WTC11 (cell line): ENCODE measurements at regions not wholly inside any gene's neighbourhood (a gene's known extent, or its start where the extent isn't known, plus 50 kb on each side); places are given as distances from the start of the nearest gene placed in this dataset.

Source experiments
- ATAC-seq: fragments of 200-7000 bp; cut with Tn5 transposase; 2 replicates; pipeline ENCODE4 v1.10.0; 2021; ENCODE audit warnings: mild to moderate bottlenecking, moderate library complexity
- CTCF ChIA-PET: fragments of 300-600 bp; sonication (Branson Sonifier 250); formaldehyde crosslinking; loops from one replicate; lab custom pipeline; 2021; ENCODE audit warnings: antibody characterized with exemption; lab: Charles Lee
- POLR2A ChIA-PET: fragments of 350-600 bp; sonication (Branson Sonifier 250); formaldehyde crosslinking; loops from one replicate; lab custom pipeline; 2021; ENCODE audit warnings: antibody characterized with exemption; lab: Charles Lee
- DNase-seq: peaks from one replicate; pipeline ENCODE4 v3.0.0; 2021; ENCODE audit warnings: low spot score
- H3K27ac Mint-ChIP-seq: 2 replicates; pipeline ENCODE4 v1.8.0; 2021; ENCODE audit warnings: mixed read lengths
- H3K27me3 Mint-ChIP-seq: 2 replicates; pipeline ENCODE4 v1.8.0; 2021; ENCODE audit warnings: low read depth, mild to moderate bottlenecking, moderate library complexity, mixed read lengths
- H3K36me3 Mint-ChIP-seq: 2 replicates; pipeline ENCODE4 v1.8.0; 2021; ENCODE audit warnings: mixed read lengths
- H3K4me1 Mint-ChIP-seq: 2 replicates; pipeline ENCODE4 v1.8.0; 2022; ENCODE audit warnings: mixed read lengths
- H3K4me3 Mint-ChIP-seq: 2 replicates; pipeline ENCODE4 v1.8.0; 2021; ENCODE audit warnings: mild to moderate bottlenecking, moderate library complexity, mixed read lengths
- H3K9me3 Mint-ChIP-seq: 2 replicates; pipeline ENCODE4 v1.8.0; 2021; ENCODE audit warnings: mixed read lengths
- CBFB ChIP-seq: sonication (generic); formaldehyde crosslinking; IDR thresholded peaks from 2 replicates; pipeline ENCODE4 v1.8.1; 2022; ENCODE audit warnings: mild to moderate bottlenecking, low read depth, missing genetic modification reagents
- CREM ChIP-seq: sonication (generic); formaldehyde crosslinking; IDR thresholded peaks from 2 replicates; pipeline ENCODE4 v1.8.1; 2022; ENCODE audit warnings: mild to moderate bottlenecking, missing genetic modification reagents, moderate library complexity
- ELF4 ChIP-seq: sonication (generic); formaldehyde crosslinking; IDR thresholded peaks from 2 replicates; pipeline ENCODE4 v1.8.1; 2022; ENCODE audit warnings: low read depth, mild to moderate bottlenecking, moderate library complexity, missing genetic modification reagents
- EMX1 ChIP-seq: fragments of 250-450 bp; sonication (Bioruptor Pico); IDR thresholded peaks from 2 replicates; pipeline ENCODE4 v1.8.0; 2021; ENCODE audit warnings: mild to moderate bottlenecking
- ESRRA ChIP-seq: sonication (generic); formaldehyde crosslinking; IDR thresholded peaks from 2 replicates; pipeline ENCODE4 v1.8.1; 2022; ENCODE audit warnings: mild to moderate bottlenecking, missing genetic modification reagents, borderline replicate concordance
- FOXJ3 ChIP-seq: sonication (generic); formaldehyde crosslinking; IDR thresholded peaks from 2 replicates; pipeline ENCODE4 v1.9.0; 2021; ENCODE audit warnings: missing genetic modification reagents, mild to moderate bottlenecking, borderline replicate concordance
- IRF2 ChIP-seq: sonication (generic); formaldehyde crosslinking; IDR thresholded peaks from 2 replicates; pipeline ENCODE4 v1.8.0; 2022; ENCODE audit warnings: low read depth, missing genetic modification reagents, borderline replicate concordance
- MAX ChIP-seq: sonication (generic); formaldehyde crosslinking; IDR thresholded peaks from 2 replicates; pipeline ENCODE4 v1.8.0; 2022; ENCODE audit warnings: mild to moderate bottlenecking, missing genetic modification reagents
- NR2C2 ChIP-seq: sonication (generic); formaldehyde crosslinking; IDR thresholded peaks from 2 replicates; pipeline ENCODE4 v1.8.0; 2022; ENCODE audit warnings: mild to moderate bottlenecking, missing genetic modification reagents
- PRRX2 ChIP-seq: fragments of 250-450 bp; sonication (Bioruptor Pico); IDR thresholded peaks from 2 replicates; pipeline ENCODE4 v1.8.0; 2021; ENCODE audit warnings: mild to moderate bottlenecking
- SMAD4 ChIP-seq: sonication (generic); formaldehyde crosslinking; IDR thresholded peaks from 2 replicates; pipeline ENCODE4 v1.8.0; 2022; ENCODE audit warnings: mild to moderate bottlenecking, missing genetic modification reagents
- TP53 ChIP-seq: sonication (generic); formaldehyde crosslinking; IDR thresholded peaks from 2 replicates; pipeline ENCODE4 v1.8.1; 2023; ENCODE audit warnings: mild to moderate bottlenecking, missing genetic modification reagents
- ZBTB43 ChIP-seq: sonication (generic); formaldehyde crosslinking; IDR thresholded peaks from 2 replicates; pipeline ENCODE4 v1.8.1; 2023; ENCODE audit warnings: mild to moderate bottlenecking, missing genetic modification reagents
- ZNF219 ChIP-seq: sonication (generic); formaldehyde crosslinking; IDR thresholded peaks from 2 replicates; pipeline ENCODE4 v1.8.0; 2023; ENCODE audit warnings: missing genetic modification reagents, mild to moderate bottlenecking, borderline replicate concordance
- ZNF317 ChIP-seq: sonication (generic); formaldehyde crosslinking; IDR thresholded peaks from 2 replicates; pipeline ENCODE4 v1.8.1; 2023; ENCODE audit warnings: low read depth, mild to moderate bottlenecking, moderate library complexity, missing genetic modification reagents, borderline replicate concordance
- ZNF423 ChIP-seq: fragments of 250-450 bp; sonication (Bioruptor Pico); IDR thresholded peaks from 2 replicates; pipeline ENCODE4 v2.1.2; 2022; ENCODE audit warnings: mild to moderate bottlenecking, moderate library complexity
- TF ChIP-seq, protein P1 (sequence below): fragments of 250-450 bp; sonication (Bioruptor Pico); IDR thresholded peaks from 2 replicates; pipeline ENCODE4 v2.1.2; 2022; ENCODE audit warnings: mild to moderate bottlenecking, moderate library complexity
- TF ChIP-seq, protein P2 (sequence below): sonication (generic); formaldehyde crosslinking; conservative IDR thresholded peaks from 2 replicates; pipeline ENCODE4 v1.8.1; 2023; ENCODE audit warnings: mild to moderate bottlenecking, low read depth, missing genetic modification reagents, moderate library complexity

GRCh38 chr9:27864644-27865438 lies 291.6 kb upstream of the C9orf72 start:
- Mint-ChIP-seq H3K27me3 (peaks cover 2% of the 10 kb centered on the region; the same call in 1 of the 2 replicates), H3K4me1 (peaks cover 35% of the 10 kb centered on the region), H3K27ac (no peak overlapping the region), H3K4me3 (no peak overlapping the region), H3K9me3 (no peaks in the 10 kb centered on the region), H3K36me3 (no peaks in the 10 kb centered on the region)
- DNase-seq (no peak), ATAC-seq (no peak)
- ChIA-PET CTCF (interaction anchor here (0.9 kb wide), 1 partner anchor 150 kb away, joined by 3 read pairs; no protein-coding TSS in a partner anchor), POLR2A (no interaction called here)
- TF ChIP-seq ELF4 (CRISPR knock-in tag): no peak
- TF ChIP-seq, protein P1, sequence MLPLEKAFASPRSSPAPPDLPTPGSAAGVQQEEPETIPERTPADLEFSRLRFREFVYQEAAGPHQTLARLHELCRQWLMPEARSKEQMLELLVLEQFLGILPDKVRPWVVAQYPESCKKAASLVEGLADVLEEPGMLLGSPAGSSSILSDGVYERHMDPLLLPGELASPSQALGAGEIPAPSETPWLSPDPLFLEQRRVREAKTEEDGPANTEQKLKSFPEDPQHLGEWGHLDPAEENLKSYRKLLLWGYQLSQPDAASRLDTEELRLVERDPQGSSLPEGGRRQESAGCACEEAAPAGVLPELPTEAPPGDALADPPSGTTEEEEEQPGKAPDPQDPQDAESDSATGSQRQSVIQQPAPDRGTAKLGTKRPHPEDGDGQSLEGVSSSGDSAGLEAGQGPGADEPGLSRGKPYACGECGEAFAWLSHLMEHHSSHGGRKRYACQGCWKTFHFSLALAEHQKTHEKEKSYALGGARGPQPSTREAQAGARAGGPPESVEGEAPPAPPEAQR (CRISPR knock-in tag): no peak

GRCh38 chr9:27866741-27867140 lies 293.5 kb upstream of the C9orf72 start:
- peaks cover 13% of the 10 kb centered on the region for H3K9me3 Mint-ChIP-seq
- no peak overlapping the region for H3K4me3 Mint-ChIP-seq
- H3K27ac Mint-ChIP-seq: no peak overlapping the region
- H3K27me3 Mint-ChIP-seq: peaks cover 2% of the 10 kb centered on the region; the same call in 1 of the 2 replicates
- POLR2A ChIA-PET: no interaction called here
- TF ChIP-seq ZNF423 (CRISPR knock-in tag) (peak; percentile 37; the same call in 1 of the 2 replicates), SMAD4 (no peak), CBFB (CRISPR knock-in tag) (no peak), TP53 (no peak), EMX1 (CRISPR knock-in tag) (no peak), IRF2 (no peak), MAX (no peak), ESRRA (CRISPR knock-in tag) (no peak), NR2C2 (no peak), CREM (no peak), ZNF219 (CRISPR knock-in tag) (no peak), ZNF317 (no peak), FOXJ3 (CRISPR knock-in tag) (no peak), ZBTB43 (CRISPR knock-in tag) (no peak), PRRX2 (CRISPR knock-in tag) (no peak)
- TF ChIP-seq, protein P1 (CRISPR knock-in tag): peak; percentile 76; the same call in 1 of the 2 replicates
- TF ChIP-seq, protein P2, sequence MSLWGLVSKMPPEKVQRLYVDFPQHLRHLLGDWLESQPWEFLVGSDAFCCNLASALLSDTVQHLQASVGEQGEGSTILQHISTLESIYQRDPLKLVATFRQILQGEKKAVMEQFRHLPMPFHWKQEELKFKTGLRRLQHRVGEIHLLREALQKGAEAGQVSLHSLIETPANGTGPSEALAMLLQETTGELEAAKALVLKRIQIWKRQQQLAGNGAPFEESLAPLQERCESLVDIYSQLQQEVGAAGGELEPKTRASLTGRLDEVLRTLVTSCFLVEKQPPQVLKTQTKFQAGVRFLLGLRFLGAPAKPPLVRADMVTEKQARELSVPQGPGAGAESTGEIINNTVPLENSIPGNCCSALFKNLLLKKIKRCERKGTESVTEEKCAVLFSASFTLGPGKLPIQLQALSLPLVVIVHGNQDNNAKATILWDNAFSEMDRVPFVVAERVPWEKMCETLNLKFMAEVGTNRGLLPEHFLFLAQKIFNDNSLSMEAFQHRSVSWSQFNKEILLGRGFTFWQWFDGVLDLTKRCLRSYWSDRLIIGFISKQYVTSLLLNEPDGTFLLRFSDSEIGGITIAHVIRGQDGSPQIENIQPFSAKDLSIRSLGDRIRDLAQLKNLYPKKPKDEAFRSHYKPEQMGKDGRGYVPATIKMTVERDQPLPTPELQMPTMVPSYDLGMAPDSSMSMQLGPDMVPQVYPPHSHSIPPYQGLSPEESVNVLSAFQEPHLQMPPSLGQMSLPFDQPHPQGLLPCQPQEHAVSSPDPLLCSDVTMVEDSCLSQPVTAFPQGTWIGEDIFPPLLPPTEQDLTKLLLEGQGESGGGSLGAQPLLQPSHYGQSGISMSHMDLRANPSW: no peak
- CTCF ChIA-PET: no interaction called here
- peak; percentile 21 for DNase-seq
- peaks cover 14% of the 10 kb centered on the region for H3K36me3 Mint-ChIP-seq
- H3K4me1 Mint-ChIP-seq: peaks cover 40% of the 10 kb centered on the region
- peak; percentile 75 for ATAC-seq
